ENCODE measurements at regions not wholly inside any gene's neighbourhood (a gene's known extent, or its start where the extent isn't known, plus 50 kb on each side); places are given as distances from the start of the nearest gene placed in this dataset.

DNA sequence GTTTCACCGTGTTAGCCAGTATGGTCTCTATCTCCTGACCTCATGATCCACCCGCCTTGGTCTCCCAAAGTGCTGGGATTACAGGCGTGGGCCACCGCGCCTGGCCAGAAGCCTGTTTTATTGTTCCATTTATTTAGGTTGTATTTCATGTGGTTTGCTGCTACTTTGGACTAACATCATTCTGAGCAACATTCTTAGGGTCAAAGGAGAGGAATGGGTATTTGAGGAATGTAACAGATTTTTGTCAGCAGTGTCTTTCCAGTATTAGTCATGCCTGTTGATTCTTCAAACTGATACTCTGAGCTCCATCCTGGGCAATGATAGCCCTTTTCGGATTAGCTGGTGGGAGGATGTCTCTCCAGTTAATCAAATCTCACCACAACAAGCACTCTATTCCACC lies 213.0 kb upstream of the CITED2 start:
- peak; percentile 81 for DNase-seq (ENCODE audit: low read depth)
- TF ChIP-seq, protein P1, sequence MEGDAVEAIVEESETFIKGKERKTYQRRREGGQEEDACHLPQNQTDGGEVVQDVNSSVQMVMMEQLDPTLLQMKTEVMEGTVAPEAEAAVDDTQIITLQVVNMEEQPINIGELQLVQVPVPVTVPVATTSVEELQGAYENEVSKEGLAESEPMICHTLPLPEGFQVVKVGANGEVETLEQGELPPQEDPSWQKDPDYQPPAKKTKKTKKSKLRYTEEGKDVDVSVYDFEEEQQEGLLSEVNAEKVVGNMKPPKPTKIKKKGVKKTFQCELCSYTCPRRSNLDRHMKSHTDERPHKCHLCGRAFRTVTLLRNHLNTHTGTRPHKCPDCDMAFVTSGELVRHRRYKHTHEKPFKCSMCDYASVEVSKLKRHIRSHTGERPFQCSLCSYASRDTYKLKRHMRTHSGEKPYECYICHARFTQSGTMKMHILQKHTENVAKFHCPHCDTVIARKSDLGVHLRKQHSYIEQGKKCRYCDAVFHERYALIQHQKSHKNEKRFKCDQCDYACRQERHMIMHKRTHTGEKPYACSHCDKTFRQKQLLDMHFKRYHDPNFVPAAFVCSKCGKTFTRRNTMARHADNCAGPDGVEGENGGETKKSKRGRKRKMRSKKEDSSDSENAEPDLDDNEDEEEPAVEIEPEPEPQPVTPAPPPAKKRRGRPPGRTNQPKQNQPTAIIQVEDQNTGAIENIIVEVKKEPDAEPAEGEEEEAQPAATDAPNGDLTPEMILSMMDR (IDR thresholded peaks at IDR 0.05; ENCODE audit: low read depth, low read length, missing control alignments), result no peak
- in situ Hi-C loops (cut with HindIII; ENCODE audit: low sequenced_read_pairs), result loop anchor here (5.0 kb wide), 2 partner anchors 50 to 210 kb away; no protein-coding TSS in a partner anchor
- no peak overlapping the region for H3K4me3 ChIP-seq (ENCODE audit: low read depth, low read length)

DNA sequence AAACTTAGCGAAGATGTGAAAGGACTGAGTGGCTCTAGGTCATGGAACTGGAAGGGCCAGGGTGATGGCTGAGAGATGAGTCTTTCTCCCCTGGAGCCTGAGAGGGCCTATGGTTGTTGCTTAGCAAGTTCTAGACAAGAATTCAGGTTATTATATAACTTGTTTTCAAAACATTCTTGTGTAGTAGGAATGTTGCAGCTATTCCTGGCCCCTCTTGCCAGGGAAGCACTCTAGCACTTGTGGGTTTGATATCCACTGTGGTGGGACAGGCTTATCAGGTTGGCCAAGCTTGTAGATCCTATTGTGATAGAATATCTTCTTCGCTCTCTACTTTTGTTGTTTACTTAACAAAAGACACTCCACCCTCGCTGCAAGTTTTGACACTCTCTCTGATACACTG lies 211.8 kb upstream of the CITED2 start:
- DNase-seq (ENCODE audit: low read depth), result no peak
- in situ Hi-C loops (cut with HindIII; ENCODE audit: low sequenced_read_pairs), result loop anchor here (5.0 kb wide), 2 partner anchors 49 to 209 kb away; no protein-coding TSS in a partner anchor
- TF ChIP-seq, protein P1 (IDR thresholded peaks at IDR 0.05; ENCODE audit: low read depth, low read length, missing control alignments), result no peak
- H3K4me3 ChIP-seq (ENCODE audit: low read depth, low read length), result no peak overlapping the region

DNA sequence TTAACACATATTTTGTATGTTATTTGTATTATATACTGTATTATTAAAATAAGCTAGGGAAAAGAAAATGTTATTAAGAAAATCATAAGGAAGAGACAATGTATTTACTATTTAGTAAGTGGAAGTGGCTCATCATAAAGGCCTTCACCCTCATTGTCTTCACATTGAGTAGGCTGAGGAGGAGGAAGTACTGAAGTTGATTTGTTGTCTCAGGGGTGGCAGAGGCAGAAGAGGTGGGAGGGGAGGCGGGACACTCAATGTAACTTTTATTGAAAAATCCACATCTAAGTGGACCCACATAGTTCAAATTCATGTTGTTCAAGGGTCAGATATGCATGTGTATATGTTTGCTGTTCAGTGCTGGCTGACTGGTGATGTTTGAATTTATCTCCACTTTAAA lies 210.2 kb upstream of the CITED2 start:
- in situ Hi-C loops (cut with HindIII; ENCODE audit: low sequenced_read_pairs), result no loop called here
- TF ChIP-seq, protein P1 (IDR thresholded peaks at IDR 0.05; ENCODE audit: low read depth, low read length, missing control alignments), result no peak
- no peak for DNase-seq (ENCODE audit: low read depth)
- H3K4me3 ChIP-seq (ENCODE audit: low read depth, low read length), result no peak overlapping the region

DNA sequence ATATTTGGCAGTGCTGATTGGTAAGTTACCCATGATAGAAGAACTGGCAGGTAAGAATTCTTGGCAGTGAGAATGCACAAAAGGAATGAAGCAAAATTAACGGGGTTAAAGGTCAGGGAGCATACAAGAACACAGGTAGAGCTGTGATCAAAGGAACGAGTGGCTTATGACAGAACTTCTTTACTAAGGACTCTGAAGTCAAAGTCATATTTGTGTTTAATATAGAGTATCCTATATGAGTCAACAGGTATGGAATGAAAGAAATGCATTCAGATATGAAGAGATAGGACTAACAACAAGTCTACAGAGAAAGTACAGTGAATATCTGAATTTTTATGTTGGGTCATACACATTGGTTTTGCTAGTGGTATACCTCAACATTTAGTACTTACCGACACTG lies 209.0 kb upstream of the CITED2 start:
- in situ Hi-C loops (cut with HindIII; ENCODE audit: low sequenced_read_pairs), result no loop called here
- DNase-seq (ENCODE audit: low read depth), result no peak
- TF ChIP-seq, protein P1 (IDR thresholded peaks at IDR 0.05; ENCODE audit: low read depth, low read length, missing control alignments), result no peak
- no peak overlapping the region for H3K4me3 ChIP-seq (ENCODE audit: low read depth, low read length)

DNA sequence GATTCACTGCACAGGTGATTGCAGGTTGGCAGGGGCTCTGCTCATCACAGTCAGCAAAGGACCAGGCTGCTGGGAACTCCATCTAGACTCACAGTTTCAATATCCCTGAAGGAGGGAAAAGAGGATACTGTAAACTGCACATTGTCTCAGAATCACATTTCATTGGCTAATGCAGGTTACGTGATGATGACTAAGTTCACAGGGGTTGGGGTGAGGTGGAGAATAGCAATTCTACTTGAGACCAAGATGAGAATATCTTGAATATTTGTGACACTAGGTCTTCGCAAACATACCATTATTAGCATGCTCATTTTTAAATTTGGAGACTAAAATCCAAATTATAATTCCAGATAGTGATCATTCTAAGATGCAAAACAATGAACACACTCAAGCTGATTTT lies 208.5 kb upstream of the CITED2 start:
- TF ChIP-seq, protein P1 (IDR thresholded peaks at IDR 0.05; ENCODE audit: low read depth, low read length, missing control alignments), result no peak
- H3K4me3 ChIP-seq (ENCODE audit: low read depth, low read length), result no peak overlapping the region
- no peak for DNase-seq (ENCODE audit: low read depth)
- in situ Hi-C loops (cut with HindIII; ENCODE audit: low sequenced_read_pairs), result no loop called here

DNA sequence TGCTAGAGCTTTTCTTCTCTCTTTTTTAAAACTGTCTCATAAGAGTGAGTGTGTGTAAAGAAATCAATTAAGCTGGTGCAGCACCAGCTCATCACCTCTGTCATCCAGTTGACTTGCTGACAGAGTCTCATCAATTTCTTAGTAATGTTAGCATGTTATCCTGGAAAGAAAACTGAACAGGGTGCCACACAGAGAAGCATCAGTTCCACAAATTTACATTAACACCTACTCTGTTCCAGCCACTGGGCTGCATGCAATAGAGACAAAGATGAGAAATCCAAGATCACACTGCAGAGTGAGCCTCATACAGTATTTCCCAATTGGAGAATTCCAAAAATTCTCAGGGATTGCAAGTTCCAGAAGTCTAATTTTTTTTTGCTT lies 207.0 kb upstream of the CITED2 start:
- TF ChIP-seq, protein P1 (IDR thresholded peaks at IDR 0.05; ENCODE audit: low read depth, low read length, missing control alignments), result no peak
- in situ Hi-C loops (cut with HindIII; ENCODE audit: low sequenced_read_pairs), result no loop called here
- DNase-seq (ENCODE audit: low read depth), result no peak
- H3K4me3 ChIP-seq (ENCODE audit: low read depth, low read length), result no peak overlapping the region
